GM12878 (cell line): ENCODE measurements at regions not wholly inside any gene's neighbourhood (a gene's known extent, or its start where the extent isn't known, plus 50 kb on each side); places are given as distances from the start of the nearest gene placed in this dataset.

Source experiments
- ATAC-seq: fragments of 200-7000 bp; cut with Tn5 transposase; 3 replicates; pipeline ENCODE4 v1.9.1; 2020; ENCODE audit warnings: mild to moderate bottlenecking, moderate library complexity
- BruUV-seq: library from RNA; stranded (reverse); fragments of 400-500 nt; replicated peaks from 2 replicates; lab custom pipeline; 2021; lab: Mats Ljungman, UMichigan
- CTCF ChIA-PET: fragments of 300-600 bp; sonication (Branson Sonifier 250); formaldehyde crosslinking; extraction: SDS; loops from one replicate; lab custom pipeline; 2021; ENCODE audit warnings: inconsistent platforms; lab: Yijun Ruan, JAX
- POLR2A ChIA-PET: fragments of 350-600 bp; formaldehyde crosslinking; extraction: SDS; loops from one replicate; lab custom pipeline; 2021; ENCODE audit warnings: inconsistent platforms; lab: Charles Lee
- RAD21 ChIA-PET: fragments of 300-600 bp; sonication (Branson Sonifier 250); formaldehyde crosslinking; loops from one replicate; lab custom pipeline; 2023; ENCODE audit warnings: antibody characterized with exemption; ENCODE audit not compliant: unreplicated experiment; lab: Charles Lee
- SMC1A ChIA-PET: fragments of 300-600 bp; sonication (Branson Sonifier 250); formaldehyde crosslinking; loops from one replicate; lab custom pipeline; 2023; ENCODE audit not compliant: unreplicated experiment, uncharacterized antibody; lab: Charles Lee
- DNase-seq: peaks from one replicate; pipeline ENCODE4 v3.0.0-alpha.2; 2011; ENCODE audit warnings: low read depth, low spot score
- FAIRE-seq: peaks from 3 replicates; lab custom pipeline; 2011; peaks lifted over from hg19 to GRCh38; lab: Jason Lieb, UNC
- H2AFZ ChIP-seq: 2 replicates; pipeline ENCODE4 v1.6.0; 2011; ENCODE audit warnings: low read depth, low read length, control low read depth; ENCODE audit not compliant: control insufficient read depth
- H3K27ac ChIP-seq: 2 replicates; pipeline ENCODE4 v1.5.1; 2011; ENCODE audit warnings: control low read depth; ENCODE audit not compliant: control insufficient read depth, insufficient read depth
- H3K27me3 ChIP-seq, 2 experiments: replicated peaks in 1 of 2; 2 replicates each; pipeline versions ENCODE4 v1.6.0 to v1.6.1; 2011; ENCODE audit warnings: low read length in 1 of 2; ENCODE audit not compliant: control insufficient read depth in 2 of 2, insufficient read depth in 2 of 2
- H3K36me3 ChIP-seq, 2 experiments: 2 replicates each; pipeline ENCODE4 v1.5.1; 2011; ENCODE audit warnings: low read length in 1 of 2; ENCODE audit not compliant: control insufficient read depth in 2 of 2, insufficient read depth in 2 of 2
- H3K4me1 ChIP-seq: 2 replicates; pipeline ENCODE4 v1.6.1; 2011; ENCODE audit warnings: mild to moderate bottlenecking, low read length, moderate library complexity, mixed read lengths; ENCODE audit not compliant: control insufficient read depth, insufficient read depth
- H3K4me2 ChIP-seq: 2 replicates; pipeline ENCODE4 v1.6.0; 2011; ENCODE audit warnings: control low read depth; ENCODE audit not compliant: control insufficient read depth, insufficient read depth
- H3K4me3 ChIP-seq: fragments of 200-600 bp; sonication (generic); 2 replicates; pipeline ENCODE4 v1.5.1; 2016
- H3K79me2 ChIP-seq: 2 replicates; pipeline ENCODE4 v1.6.0; 2011; ENCODE audit warnings: low read length; ENCODE audit not compliant: control insufficient read depth, insufficient read depth
- H3K9ac ChIP-seq: 2 replicates; pipeline ENCODE4 v1.8.0; 2011; ENCODE audit warnings: low read length, control low read depth, mixed read lengths; ENCODE audit not compliant: control insufficient read depth, insufficient read depth
- H3K9me3 ChIP-seq: replicated peaks from 3 replicates; pipeline ENCODE4 v1.5.1; 2011; ENCODE audit warnings: mild to moderate bottlenecking, low read length; ENCODE audit not compliant: control insufficient read depth, insufficient read depth
- H4K20me1 ChIP-seq: 2 replicates; pipeline ENCODE4 v1.6.0; 2011; ENCODE audit not compliant: control insufficient read depth, insufficient read depth
- CHD1 ChIP-seq: IDR thresholded peaks from 2 replicates; pipeline ENCODE4 v1.6.1; 2012; ENCODE audit warnings: low read depth, low read length, improper control_type of control experiment
- CTCF ChIP-seq, 3 experiments: IDR thresholded peaks in 2 of 3; conservative IDR thresholded peaks in 1 of 3; 2 replicates each; pipeline ENCODE4 v1.5.1; 2011; ENCODE audit warnings: low read depth in 3 of 3, low read length in 3 of 3, mild to moderate bottlenecking in 3 of 3, control low read depth in 2 of 3, moderate library complexity in 2 of 3, inconsistent platforms in 1 of 3, mixed read lengths in 1 of 3; ENCODE audit not compliant: control insufficient read depth in 2 of 3, insufficient read depth in 1 of 3; ENCODE audit errors: extremely low read depth in 1 of 3
- JUNB ChIP-seq: IDR thresholded peaks from 2 replicates; pipeline ENCODE4 v1.6.1; 2016; ENCODE audit warnings: antibody characterized with exemption, mild to moderate bottlenecking
- RELB ChIP-seq: fragments of 450-650 bp; IDR thresholded peaks from 2 replicates; pipeline ENCODE4 v1.6.1; 2017; ENCODE audit warnings: low read depth, mild to moderate bottlenecking, moderate library complexity
- WGBS: methylation state at CpG from one replicate; pipeline ENCODE4 v1.1.6; 2016; ENCODE audit warnings: low lambda C conversion rate; ENCODE audit not compliant: insufficient replicate concordance, insufficient coverage; ENCODE audit errors: missing lambda C conversion rate; 5-methylcytosine and 5-hydroxymethylcytosine counted together
- in situ Hi-C: fragments of 300-500 bp; cut with MboI; formaldehyde crosslinking; loops from 9 replicates; pipeline ENCODE4 v1.14.3; 2018; ENCODE audit warnings: mixed read lengths
- intact Hi-C: fragments of 100-400 bp; cut with micrococcal nuclease; formaldehyde crosslinking; loops from one replicate; pipeline ENCODE4 v1.14.2; 2022; ENCODE audit not compliant: unreplicated experiment

GRCh38 chr1:80656641-80657040 lies 1144.1 kb upstream of the ADGRL2 start:
- ChIA-PET RAD21 (no interaction called here), CTCF (interaction anchor here (0.6 to 2.0 kb wide), 2 partner anchors 15 to 18 kb away, joined by 3 to 5 read pairs; no protein-coding TSS in a partner anchor), POLR2A (no interaction called here), SMC1A (interaction anchor here (0.5 to 1.0 kb wide), 2 partner anchors 97 to 451 kb away, joined by 3 read pairs; no protein-coding TSS in a partner anchor)
- in situ Hi-C loops: no loop called here
- 0% methylated on average over 3 of the region's 3 CpGs for WGBS
- no peaks in the 10 kb centered on the region for H3K36me3 ChIP-seq
- no peak overlapping the region for H3K27ac ChIP-seq
- DNase-seq (no peak), FAIRE-seq (no peak), ATAC-seq (peak; percentile 79)
- no peaks in the 10 kb centered on the region for H3K9me3 ChIP-seq
- intact Hi-C loops: no loop called here
- no peaks in the 10 kb centered on the region for H4K20me1 ChIP-seq
- TF ChIP-seq JUNB (peak; percentile 42; the same call in 1 of the 2 replicates), CHD1 (no peak)
- no peak overlapping the region for H2AFZ ChIP-seq
- no peaks in the 10 kb centered on the region; the same call in 1 of the 2 replicates for H3K4me1 ChIP-seq
- H3K4me2 ChIP-seq: no peak overlapping the region
- no peak overlapping the region for H3K4me3 ChIP-seq
- BruUV-seq: no TSS peak
- no peaks in the 10 kb centered on the region for H3K79me2 ChIP-seq
- no peaks in the 10 kb centered on the region for H3K27me3 ChIP-seq
- no peak overlapping the region for H3K9ac ChIP-seq

GRCh38 chr1:80656014-80656636 lies 1144.6 kb upstream of the ADGRL2 start:
- FAIRE-seq (no peak), DNase-seq (no peak), ATAC-seq (peak; percentile 98)
- intact Hi-C loops: no loop called here
- Histone ChIP-seq H3K4me3 (no peak overlapping the region), H4K20me1 (no peaks in the 10 kb centered on the region), H3K27ac (no peak overlapping the region), H3K27me3 (no peaks in the 10 kb centered on the region), H3K79me2 (no peaks in the 10 kb centered on the region), H3K9ac (no peak overlapping the region), H3K9me3 (no peaks in the 10 kb centered on the region), H3K4me2 (no peak overlapping the region), H3K36me3 (no peaks in the 10 kb centered on the region), H2AFZ (no peak overlapping the region), H3K4me1 (no peaks in the 10 kb centered on the region; the same call in 1 of the 2 replicates)
- no TSS peak for BruUV-seq
- in situ Hi-C loops: no loop called here
- ChIA-PET CTCF (interaction anchor here (1.1 to 2.0 kb wide), 2 partner anchors 9 to 19 kb away, joined by 3 to 5 read pairs; no protein-coding TSS in a partner anchor), SMC1A (interaction anchor here (0.6 to 1.0 kb wide), 2 partner anchors 97 to 1557 kb away, joined by 3 read pairs; no protein-coding TSS in a partner anchor), POLR2A (interaction anchor here (0.5 kb wide), 1 partner anchor 389 kb away, joined by 3 read pairs; no protein-coding TSS in a partner anchor), RAD21 (no interaction called here)
- TF ChIP-seq RELB: no peak
- TF ChIP-seq CTCF (IDR thresholded peaks at IDR 0.05 in 2 of 3, conservative IDR thresholded peaks at IDR 0.05 in 1 of 3; ENCODE audit: control insufficient read depth in 2 of 3, extremely low read depth in 1 of 3, insufficient read depth in 1 of 3, low read depth in 3 of 3, low read length in 3 of 3): peak; percentile 15 to 58 (median 30); a peak in 4 of 6 replicates
- WGBS: 0% methylated on average over 1 of the region's 1 CpG
